HG02981 (cell line): ENCODE measurements at regions not wholly inside any gene's neighbourhood (a gene's known extent, or its start where the extent isn't known, plus 50 kb on each side); places are given as distances from the start of the nearest gene placed in this dataset.

Experiments used
- ATAC-seq: cut with Tn5 transposase; IDR thresholded peaks from one replicate; pipeline ENCODE4 v1.9.1; 2021; ENCODE audit warnings: mild to moderate bottlenecking, moderate library complexity; ENCODE audit not compliant: unreplicated experiment

GRCh38 chr13:75920536-75920935 lies 284.4 kb downstream of the LMO7 start:
- ATAC-seq = no peak

- ATAC-seq = no peak
These were observed 283.6 kb downstream of the LMO7 start for GRCh38 chr13:75919660-75920199.

GRCh38 chr13:75915066-75915465 lies 278.9 kb downstream of the LMO7 start:
- ATAC-seq = no peak

DNA sequence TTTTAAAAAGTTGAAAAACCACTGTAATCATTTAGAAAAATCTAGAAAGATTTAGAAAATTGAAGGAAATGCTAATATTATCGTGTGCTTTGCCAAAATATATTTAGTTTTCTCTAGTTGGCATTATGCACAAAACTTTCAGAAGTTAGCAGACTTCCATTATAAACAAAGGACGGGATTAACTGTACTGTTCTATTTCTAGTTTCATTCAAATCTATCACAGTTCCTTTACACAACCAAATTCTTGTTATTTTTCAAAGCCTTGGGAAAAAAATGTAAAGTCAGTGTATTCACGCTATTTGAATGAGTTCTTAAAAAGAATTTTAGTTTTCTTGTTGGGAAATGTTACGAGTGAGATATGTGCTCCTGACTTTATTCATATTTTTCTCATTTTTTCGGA lies 277.8 kb downstream of the LMO7 start:
- no peak for ATAC-seq

DNA sequence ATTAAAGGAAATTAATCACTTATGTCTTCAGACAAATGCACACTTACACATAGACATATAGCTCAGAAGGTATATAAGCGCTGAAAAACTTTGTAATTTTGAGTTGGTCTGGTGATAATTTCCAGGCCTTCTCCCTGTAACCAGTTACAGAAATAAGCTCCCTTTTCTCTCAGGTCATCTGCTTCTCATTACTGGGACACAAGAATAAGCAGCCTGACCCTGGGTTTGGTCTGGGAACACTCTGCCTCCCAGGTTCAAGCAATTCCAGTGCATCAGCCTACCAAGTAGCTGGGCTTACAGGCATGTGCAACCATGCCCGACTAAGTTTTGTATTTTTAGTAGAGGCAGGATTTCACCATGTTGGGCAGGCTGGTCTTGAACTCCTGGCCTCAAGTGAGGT lies 274.5 kb downstream of the LMO7 start:
- ATAC-seq = no peak
